ENCODE measurements at regions not wholly inside any gene's neighbourhood (a gene's known extent, or its start where the extent isn't known, plus 50 kb on each side); places are given as distances from the start of the nearest gene placed in this dataset.
"Not testable (repeated sequence)": the region's sequence is repeated elsewhere in the genome, so short reads cannot be mapped to it uniquely, and the experiment has no call there.

DNA sequence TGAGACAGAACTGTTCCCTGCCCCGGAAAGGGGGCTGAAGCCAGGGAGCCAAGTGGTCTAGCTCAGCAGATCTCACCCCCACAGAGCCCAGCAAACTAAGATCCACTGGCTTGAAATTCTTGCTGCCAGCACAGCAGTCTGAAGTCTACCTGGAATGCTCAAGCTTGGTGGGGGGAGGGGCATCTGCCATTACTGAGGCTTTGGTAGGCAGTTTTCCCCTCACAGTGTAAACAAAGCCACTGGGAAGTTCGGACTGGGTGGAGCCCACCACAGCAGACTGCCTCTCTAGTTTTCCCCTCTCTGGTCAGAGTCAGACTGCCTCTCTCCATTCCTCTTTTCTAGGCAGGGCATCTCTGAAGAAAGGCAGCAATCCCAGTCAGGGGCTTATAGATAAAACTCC lies 68.5 kb upstream of the MAN1A1 start:
- not testable (repeated sequence) for TF ChIP-seq EP300, POLR2AphosphoS5, POLR2A (IDR thresholded peaks at IDR 0.05)
- TF ChIP-seq, protein P1, sequence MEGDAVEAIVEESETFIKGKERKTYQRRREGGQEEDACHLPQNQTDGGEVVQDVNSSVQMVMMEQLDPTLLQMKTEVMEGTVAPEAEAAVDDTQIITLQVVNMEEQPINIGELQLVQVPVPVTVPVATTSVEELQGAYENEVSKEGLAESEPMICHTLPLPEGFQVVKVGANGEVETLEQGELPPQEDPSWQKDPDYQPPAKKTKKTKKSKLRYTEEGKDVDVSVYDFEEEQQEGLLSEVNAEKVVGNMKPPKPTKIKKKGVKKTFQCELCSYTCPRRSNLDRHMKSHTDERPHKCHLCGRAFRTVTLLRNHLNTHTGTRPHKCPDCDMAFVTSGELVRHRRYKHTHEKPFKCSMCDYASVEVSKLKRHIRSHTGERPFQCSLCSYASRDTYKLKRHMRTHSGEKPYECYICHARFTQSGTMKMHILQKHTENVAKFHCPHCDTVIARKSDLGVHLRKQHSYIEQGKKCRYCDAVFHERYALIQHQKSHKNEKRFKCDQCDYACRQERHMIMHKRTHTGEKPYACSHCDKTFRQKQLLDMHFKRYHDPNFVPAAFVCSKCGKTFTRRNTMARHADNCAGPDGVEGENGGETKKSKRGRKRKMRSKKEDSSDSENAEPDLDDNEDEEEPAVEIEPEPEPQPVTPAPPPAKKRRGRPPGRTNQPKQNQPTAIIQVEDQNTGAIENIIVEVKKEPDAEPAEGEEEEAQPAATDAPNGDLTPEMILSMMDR (IDR thresholded peaks at IDR 0.05), result not testable (repeated sequence)

Data from sigmoid colon (tissue), 4 donors.